GM19328 (cell line): ENCODE measurements at regions not wholly inside any gene's neighbourhood (a gene's known extent, or its start where the extent isn't known, plus 50 kb on each side); places are given as distances from the start of the nearest gene placed in this dataset.
"Not testable (repeated sequence)": the region's sequence is repeated elsewhere in the genome, so short reads cannot be mapped to it uniquely, and the experiment has no call there.

Experiments used
- ATAC-seq: cut with Tn5 transposase; IDR thresholded peaks from one replicate; pipeline ENCODE4 v1.9.1; 2021; ENCODE audit warnings: mild to moderate bottlenecking, moderate library complexity; ENCODE audit not compliant: unreplicated experiment

DNA sequence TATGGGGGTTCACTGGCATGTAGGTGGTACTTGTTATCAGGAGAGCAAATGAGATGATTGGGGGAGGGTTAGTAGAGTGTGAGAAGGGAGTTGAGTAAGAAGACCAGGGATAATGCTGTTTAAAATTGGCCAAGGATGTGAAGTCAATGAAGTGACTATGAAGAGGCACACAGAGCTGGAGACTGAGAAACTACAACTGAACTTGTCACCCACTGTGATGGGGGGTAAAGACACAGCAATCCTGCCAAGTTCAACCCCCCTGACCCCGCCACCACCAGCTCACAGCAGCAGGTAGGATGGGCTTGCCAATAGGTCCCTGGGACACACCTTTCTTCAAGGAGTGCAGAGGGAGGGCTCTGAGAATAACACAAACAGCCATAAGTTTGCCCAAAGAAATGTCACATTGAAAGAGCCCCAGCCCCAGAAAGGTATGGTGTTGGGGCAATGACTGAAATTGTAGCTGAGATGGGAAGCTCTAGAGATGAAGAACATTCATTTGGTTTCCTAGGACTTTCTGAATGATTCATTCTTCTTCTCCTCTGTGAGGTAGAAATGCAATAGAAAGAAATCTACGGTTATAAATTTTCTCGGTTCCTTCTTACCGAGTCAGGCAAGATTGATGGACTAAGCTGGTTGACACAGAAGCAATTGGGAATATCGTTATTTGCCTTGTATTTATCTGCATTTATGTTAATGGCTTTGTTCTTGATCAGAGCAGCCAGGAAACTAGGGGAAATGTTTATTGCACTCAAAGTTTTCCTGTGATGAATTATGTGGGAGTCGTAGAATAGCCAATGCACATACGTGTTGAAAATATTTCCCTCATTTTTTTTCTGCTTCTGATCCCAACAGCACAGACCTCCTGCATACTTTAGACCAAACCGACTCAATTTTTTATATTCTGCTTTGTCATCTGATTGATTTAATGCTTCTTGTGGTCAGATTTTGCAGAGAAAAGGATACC is 595.2 kb upstream of the CDH11 start:
- ATAC-seq = no peak

DNA sequence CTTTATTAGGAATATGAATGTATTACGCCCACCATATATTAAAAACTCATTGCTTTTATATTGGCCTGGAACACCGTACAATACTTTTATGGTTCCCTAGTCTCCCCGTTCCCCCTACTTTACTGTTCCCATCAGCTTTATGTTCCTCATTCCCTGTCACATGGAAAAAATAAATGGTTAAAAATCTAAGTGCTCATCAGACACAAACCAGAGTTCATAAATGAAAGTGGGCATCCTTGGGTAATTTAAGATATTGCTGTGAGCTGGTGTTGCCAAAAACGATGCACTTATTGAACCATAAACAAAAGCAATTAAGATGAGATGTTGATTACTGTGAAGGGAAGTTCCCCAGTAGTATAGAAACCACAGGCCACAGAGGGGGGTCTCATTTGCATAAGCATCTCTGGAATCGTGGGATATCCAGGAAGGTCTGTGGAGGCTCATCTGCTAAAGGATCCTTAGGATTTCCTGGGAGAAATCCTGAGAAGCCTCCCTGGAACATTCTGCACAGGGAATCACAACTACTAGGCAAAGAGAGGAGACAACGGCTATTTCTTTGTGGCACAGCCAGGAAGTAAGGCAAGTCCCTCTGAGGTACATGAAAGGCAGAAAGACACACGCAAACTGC is 591.4 kb upstream of the CDH11 start:
- no peak for ATAC-seq

- ATAC-seq = no peak
Measured at GRCh38 chr16:65710107-65710506, 588.2 kb upstream of the CDH11 start.

DNA sequence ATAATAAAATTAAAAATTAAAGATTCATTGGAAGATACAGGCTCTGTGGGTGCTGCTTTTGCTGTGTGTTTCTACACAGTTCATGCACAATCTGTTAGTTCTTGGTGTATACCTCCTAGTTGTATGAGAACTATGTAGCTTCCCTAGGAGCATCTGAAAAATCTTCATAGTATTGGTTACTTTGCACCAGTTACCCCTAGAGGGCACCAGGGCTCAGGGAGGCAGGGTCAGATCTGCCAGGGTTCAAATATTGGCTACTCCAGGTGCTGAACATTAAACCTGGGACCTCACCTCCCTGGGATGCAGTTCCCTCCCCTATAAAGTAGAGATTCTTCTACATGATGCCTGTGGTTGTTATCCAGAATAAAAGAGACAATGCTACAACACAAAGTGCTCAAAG is 583.0 kb upstream of the CDH11 start:
- ATAC-seq = no peak

DNA sequence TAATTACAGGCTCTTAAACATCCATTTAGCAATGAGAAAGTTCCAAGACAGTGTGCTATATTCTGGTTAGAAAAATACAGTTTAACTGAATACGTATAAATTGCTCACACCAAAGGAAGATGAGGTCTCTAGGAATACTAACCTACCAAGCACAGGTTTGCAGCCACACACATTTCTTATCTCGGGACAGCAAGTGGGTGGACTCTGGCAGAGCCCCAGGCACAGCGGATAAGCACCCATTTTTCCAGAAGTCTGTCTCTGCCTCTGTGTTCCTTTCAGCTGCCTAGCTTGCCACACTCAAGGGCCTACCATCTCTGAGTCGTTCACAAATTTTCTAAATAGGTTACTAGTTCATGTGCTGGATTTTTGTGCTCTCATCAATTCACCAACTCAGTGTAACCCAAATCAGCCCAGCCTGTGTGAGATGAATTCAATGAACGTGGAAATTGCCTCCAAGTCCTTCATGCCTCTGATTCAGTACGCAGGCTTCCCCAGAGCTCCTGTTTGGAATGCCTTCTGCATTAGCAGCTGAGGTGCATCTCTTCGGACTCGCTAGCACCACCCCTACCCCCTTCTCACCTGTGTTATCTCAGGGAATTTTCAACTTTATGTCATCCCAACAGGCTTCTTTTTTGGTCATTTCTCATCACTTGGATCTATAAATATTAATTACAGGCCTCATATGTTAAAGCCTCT is 581.0 kb upstream of the CDH11 start:
- ATAC-seq = no peak

DNA sequence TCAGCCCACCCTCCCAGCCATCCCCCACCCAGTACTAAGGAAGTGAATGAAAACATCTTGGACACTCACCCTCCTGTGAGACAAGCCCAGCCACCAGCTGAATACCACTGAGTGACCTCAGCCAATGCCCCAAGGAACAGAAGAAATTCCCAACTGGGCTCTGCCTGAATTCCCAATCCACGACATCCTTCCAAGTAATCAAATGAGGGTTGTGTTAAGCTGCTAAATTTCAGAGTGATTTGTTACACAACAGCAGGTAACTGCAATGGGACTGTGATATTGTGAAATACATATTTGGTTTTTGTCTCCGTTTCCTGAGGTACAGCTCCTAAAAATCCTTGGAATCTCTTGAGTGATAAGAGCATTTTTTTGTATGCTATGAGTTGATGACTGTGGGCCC is 578.7 kb upstream of the CDH11 start:
- no peak for ATAC-seq

DNA sequence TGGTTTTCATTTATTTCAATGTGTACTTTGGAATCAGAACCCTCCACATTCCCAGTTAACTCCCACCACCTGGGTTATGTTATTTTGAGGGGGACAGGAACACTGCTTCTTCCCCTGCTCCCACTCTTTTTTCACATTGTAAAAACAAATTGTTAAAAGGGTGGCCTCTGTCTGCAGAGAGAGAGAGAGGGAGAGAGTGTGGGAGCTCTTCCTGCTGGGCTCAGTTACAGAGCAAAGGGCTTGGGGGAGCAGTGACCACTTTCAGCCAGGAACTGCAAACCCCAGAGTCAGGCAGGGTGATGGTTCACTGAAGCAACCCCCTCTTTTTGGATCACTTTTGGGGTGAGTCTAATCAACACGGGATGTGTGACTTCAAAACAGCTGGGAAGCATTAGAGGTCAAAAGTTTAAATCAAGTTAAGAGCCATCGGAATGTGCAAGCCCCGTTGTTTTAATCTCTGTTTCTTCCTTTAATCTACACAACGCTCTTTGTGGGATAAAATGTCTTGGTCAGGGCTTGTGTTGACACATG is 577.0 kb upstream of the CDH11 start:
- no peak for ATAC-seq

DNA sequence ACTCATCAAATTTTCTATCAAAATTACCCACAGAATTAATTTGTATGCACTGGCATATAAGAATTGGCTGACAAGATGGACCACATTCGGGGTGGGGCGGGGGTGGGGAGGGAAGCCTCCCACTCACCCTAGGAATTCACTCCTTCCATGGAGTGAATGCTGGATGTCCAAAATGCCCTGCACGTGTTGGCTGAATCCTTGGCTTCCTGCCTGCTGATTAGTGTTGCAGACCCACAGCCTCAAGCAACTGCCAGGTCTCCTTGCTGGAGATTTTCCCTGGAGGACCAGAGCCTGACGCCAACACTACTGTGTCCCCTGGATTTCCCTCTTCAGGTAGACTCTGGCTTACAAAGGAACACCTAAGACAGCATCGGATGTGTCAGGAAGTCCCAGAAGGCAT is 575.7 kb upstream of the CDH11 start:
- ATAC-seq = no peak

- ATAC-seq = no peak
Measured at GRCh38 chr16:65697065-65697464, 575.2 kb upstream of the CDH11 start.

DNA sequence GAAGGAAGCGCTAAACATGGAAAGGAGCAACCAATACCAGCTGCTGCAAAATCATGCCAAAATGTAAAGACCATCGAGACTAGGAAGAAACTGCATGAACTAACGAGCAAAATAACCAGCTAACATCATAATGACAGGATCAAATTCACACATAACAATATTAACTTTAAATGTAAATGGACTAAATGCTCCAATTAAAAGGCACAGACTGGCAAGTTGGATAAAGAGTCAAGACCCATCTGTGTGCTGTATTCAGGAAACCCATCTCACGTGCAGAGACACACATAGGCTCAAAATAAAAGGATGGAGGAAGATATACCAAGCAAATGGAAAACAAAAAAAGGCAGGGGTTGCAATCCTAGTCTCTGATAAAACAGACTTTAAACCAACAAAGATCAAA is 570.0 kb upstream of the CDH11 start:
- ATAC-seq = not testable (repeated sequence)

GRCh38 chr16:65689726-65690125 is 567.9 kb upstream of the CDH11 start:
- ATAC-seq = no peak

DNA sequence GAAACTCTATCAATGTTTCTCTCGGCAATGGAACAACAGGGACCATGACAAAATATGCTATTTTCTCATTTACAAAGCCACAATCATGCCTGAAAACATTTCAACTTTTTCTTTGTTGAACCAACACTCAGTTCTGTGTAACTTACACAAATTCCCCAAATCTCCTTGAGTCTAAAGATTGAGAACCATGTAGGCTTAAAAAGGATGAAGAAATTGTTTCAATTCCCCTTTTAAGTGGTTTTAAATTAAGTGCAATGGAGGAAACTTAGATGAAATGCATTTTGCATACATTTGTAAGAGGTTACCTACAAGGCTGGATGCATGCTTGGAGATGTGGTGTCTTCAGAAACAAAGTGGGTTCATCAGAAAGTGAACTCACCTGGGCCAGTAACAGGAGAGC is 566.4 kb upstream of the CDH11 start:
- ATAC-seq = no peak

- ATAC-seq = no peak
Measured at GRCh38 chr16:65684230-65684629, 562.4 kb upstream of the CDH11 start.

GRCh38 chr16:65681406-65681805 is 559.5 kb upstream of the CDH11 start:
- ATAC-seq = no peak

DNA sequence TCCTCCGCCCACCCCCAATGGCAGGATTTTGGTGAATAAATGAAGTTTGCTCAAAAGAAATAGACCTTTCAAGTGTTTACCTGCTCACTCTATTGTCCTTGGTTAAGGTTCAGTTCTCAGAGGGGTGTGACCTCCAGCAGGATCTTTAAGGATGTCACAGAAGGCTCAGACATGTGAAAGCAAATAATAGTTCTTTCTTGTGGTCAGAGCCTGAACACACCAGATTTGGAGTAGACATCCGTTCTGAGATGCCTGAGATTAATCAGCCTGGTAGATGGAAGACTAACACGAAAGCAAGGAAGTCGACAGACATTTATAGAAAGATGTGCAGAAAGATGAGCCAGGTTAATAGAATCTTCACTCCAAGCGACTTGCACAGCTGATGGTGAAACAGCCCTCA is 557.9 kb upstream of the CDH11 start:
- no peak for ATAC-seq

- ATAC-seq = no peak
Measured at GRCh38 chr16:65675161-65675560, 553.3 kb upstream of the CDH11 start.

DNA sequence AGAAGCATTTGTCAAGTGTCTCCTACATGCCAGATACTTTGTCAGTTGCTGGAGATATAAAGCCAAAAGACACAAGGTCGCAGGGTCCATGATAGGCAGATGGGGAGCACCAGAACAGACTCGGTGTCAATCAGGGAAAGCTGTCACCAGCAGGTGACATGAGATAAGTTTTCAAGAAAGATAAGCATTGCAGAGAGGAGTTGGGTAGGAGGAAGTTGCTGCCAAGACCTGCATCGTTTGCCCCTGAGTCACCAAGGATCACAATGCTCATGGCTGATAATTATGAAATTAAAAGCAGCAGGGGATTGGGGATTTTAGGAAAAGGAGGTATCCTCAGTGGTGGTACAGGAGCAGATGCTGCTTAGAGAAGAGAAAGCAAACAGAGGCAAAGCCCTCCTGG is 551.1 kb upstream of the CDH11 start:
- ATAC-seq = no peak

GRCh38 chr16:65671071-65671470 is 549.2 kb upstream of the CDH11 start:
- ATAC-seq = no peak

- no peak for ATAC-seq
Measured at GRCh38 chr16:65668064-65668595, 546.3 kb upstream of the CDH11 start.

GRCh38 chr16:65667011-65667578 is 545.2 kb upstream of the CDH11 start:
- no peak for ATAC-seq
